H7 (cell line): ENCODE measurements at regions not wholly inside any gene's neighbourhood (a gene's known extent, or its start where the extent isn't known, plus 50 kb on each side); places are given as distances from the start of the nearest gene placed in this dataset.
"Not testable (repeated sequence)": the region's sequence is repeated elsewhere in the genome, so short reads cannot be mapped to it uniquely, and the experiment has no call there.

Source experiments
- DNase-seq: peaks from one replicate; pipeline ENCODE4 v3.0.0; 2012
- H3K27me3 ChIP-seq: 2 replicates; pipeline ENCODE4 v1.6.0; 2011; ENCODE audit warnings: mild to moderate bottlenecking, low read length; ENCODE audit not compliant: control insufficient read depth, insufficient read depth
- H3K36me3 ChIP-seq: replicated peaks from 2 replicates; pipeline ENCODE4 v1.5.1; 2011; ENCODE audit warnings: low read length; ENCODE audit not compliant: control insufficient read depth, insufficient read depth
- H3K4me3 ChIP-seq: 2 replicates; pipeline ENCODE4 v1.5.1; 2011; ENCODE audit warnings: low read depth, mild to moderate bottlenecking, control low read depth, low read length, moderate library complexity; ENCODE audit not compliant: insufficient read depth

GRCh38 chr1:182259229-182259872 lies 132.2 kb downstream of the GLUL start:
- Histone ChIP-seq H3K4me3 (no peak overlapping the region), H3K36me3 (no peaks in the 10 kb centered on the region), H3K27me3 (no peaks in the 10 kb centered on the region)
- no peak for DNase-seq

GRCh38 chr1:182257369-182258063 lies 134.1 kb downstream of the GLUL start:
- DNase-seq: no peak
- Histone ChIP-seq H3K36me3 (no peaks in the 10 kb centered on the region), H3K4me3 (no peak overlapping the region), H3K27me3 (no peaks in the 10 kb centered on the region)

GRCh38 chr1:182256931-182257330 lies 134.7 kb downstream of the GLUL start:
- no peaks in the 10 kb centered on the region for H3K36me3 ChIP-seq
- H3K4me3 ChIP-seq: no peak overlapping the region
- no peaks in the 10 kb centered on the region for H3K27me3 ChIP-seq
- no peak for DNase-seq

DNA sequence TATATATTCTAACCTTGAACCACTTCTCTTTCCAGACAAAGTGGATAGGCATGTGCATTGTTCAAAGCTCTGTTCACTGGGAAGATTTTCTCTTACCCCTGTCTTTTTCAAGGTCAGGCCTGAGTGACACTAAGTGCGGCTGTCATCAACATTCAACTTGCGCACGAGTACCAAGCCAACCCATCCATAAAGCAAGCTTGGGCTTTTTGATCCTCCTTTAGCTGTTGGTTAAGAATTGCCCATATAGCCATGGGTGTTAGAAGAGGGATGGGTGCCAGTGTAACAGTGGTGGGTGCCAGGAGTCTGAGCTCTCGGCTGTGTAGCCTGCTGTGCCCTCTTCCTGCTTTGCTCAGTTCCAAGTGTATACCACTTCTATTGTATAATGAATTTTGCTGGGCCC lies 136.1 kb downstream of the GLUL start:
- no peak for DNase-seq
- Histone ChIP-seq H3K4me3 (no peak overlapping the region), H3K27me3 (no peaks in the 10 kb centered on the region), H3K36me3 (no peaks in the 10 kb centered on the region)

- no peaks in the 10 kb centered on the region for H3K36me3 ChIP-seq
- no peaks in the 10 kb centered on the region for H3K27me3 ChIP-seq
- H3K4me3 ChIP-seq: no peak overlapping the region
- no peak for DNase-seq
These were observed 138.2 kb downstream of the GLUL start for GRCh38 chr1:182253319-182253860.

- Histone ChIP-seq H3K27me3 (no peaks in the 10 kb centered on the region), H3K36me3 (no peaks in the 10 kb centered on the region), H3K4me3 (no peak overlapping the region)
- DNase-seq: no peak
These were observed 140.0 kb downstream of the GLUL start for GRCh38 chr1:182251561-182251960.

DNA sequence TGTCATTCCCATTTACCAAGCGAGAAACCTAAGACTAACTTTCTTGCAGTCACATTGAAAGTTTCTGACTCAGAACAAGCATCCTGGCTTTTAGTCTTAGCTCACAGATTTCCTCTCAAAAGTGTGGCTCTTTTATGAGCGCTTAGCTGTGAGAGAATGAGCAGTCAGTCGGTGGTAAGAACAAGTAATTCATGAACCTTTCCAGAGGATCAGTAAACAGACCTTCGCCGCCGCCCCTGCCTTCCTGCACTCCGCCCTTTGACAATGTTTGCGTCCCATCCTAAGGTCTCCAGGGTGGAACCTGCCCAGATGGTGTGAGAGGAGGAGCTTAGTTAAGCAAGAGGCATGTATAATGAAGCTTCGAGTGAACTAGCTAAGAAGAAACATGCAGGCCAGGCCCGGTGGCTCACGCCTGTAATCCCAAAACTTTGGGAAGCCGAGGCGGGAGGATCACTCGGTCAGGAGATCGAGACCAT lies 142.4 kb downstream of the GLUL start:
- Histone ChIP-seq H3K36me3 (no peaks in the 10 kb centered on the region), H3K27me3 (no peaks in the 10 kb centered on the region), H3K4me3 (no peak overlapping the region)
- no peak for DNase-seq

DNA sequence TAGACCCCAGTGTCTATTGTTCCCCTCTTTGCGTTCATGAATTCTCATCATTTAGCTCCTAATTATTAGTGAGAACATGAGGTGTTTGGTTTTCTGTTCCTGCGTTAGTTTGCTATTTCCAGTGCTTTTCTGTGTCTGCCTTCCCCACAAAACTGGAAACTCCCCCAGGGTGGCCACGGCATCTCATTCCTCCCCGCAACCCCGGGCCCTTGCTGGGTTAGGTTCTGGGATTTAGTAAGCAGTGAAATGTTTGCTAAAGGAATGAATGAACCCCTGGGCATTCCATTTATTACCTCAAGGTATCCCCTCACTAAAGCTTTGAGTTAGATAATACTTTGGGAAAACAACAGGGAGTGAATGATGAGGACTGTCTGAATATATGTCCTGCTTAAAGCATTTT lies 142.9 kb downstream of the GLUL start:
- Histone ChIP-seq H3K36me3 (no peaks in the 10 kb centered on the region), H3K27me3 (no peaks in the 10 kb centered on the region), H3K4me3 (no peak overlapping the region)
- DNase-seq: no peak

DNA sequence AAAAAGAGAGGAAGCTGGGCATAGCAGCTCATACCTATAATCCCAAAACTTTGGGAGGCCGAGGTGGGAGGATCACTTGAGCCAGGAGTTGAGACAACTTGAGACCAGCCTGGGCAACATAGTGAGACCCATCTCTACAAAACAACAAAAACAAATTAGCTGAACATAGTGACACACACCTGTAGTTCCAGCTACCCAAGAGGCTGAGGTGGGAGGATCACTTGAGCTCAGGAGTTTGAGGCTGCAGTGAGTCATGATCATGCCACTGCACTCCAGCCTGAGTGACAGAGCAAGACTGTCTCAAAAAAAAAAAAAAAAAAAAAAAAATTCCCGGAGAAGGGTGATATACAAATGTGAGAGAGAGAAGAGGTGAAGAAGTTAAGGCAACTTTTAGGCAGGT lies 143.8 kb downstream of the GLUL start:
- not testable (repeated sequence) for H3K36me3 ChIP-seq, H3K27me3 ChIP-seq, H3K4me3 ChIP-seq, DNase-seq

DNA sequence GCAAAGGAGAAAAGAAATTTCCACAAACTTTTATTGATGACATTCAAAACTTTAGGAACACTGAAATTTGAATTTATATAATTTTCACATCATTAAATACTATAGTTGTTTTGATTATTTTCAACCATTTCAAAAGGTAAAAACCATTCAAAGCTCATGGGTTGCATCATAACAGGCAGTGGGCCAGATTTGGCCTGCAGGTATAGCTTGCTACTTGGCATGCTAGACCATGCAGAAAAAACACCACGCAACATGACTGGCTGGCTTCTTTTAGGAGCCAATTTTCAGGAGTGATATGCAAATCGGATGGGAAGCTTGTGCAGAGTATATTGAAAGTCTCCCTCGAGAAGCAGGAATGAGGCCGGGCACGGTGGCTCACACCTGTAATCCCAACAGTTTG lies 144.8 kb downstream of the GLUL start:
- no peak overlapping the region for H3K4me3 ChIP-seq
- H3K27me3 ChIP-seq: no peaks in the 10 kb centered on the region
- H3K36me3 ChIP-seq: no peaks in the 10 kb centered on the region
- DNase-seq: no peak

DNA sequence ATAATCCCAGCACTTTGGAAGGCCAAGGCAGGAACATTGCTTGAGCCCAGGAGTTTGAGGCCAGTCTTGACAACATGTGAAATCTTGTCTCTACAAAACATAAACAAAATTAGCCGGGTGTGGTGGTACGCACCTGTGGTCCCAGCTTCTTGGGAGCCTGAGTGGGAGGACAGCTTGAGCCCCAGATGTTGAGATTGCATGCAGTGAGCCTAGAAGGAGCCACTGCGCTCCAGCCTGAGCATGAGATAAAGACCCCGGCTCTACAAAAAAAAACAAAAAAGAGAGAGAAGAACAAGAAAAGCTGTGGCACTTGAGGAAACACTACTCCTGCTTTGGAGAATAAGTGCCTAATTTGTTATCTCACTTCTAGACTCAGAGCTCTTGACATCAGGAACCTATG lies 146.6 kb downstream of the GLUL start:
- no peak overlapping the region for H3K4me3 ChIP-seq
- H3K27me3 ChIP-seq: peaks cover 1% of the 10 kb centered on the region; the same call in 1 of the 2 replicates
- DNase-seq: no peak
- no peaks in the 10 kb centered on the region for H3K36me3 ChIP-seq

DNA sequence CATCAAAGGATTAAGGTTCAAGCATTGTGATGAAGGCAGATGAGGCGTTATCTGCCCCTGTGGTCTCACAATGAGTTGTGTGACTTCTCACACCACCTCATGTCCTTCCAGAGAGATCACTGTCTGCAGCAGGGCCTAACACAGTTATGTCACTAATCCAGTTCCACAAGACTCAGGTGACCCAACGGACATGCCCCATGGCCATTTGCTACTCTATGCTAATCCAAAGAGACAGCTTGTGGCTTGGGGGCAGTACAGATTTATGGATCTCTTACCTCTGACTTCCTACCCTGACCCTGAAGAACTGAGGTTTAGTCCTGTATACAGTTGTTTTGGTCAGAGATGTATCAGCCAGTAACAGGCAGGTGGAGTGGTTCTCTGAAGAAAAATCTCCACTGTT lies 147.1 kb downstream of the GLUL start:
- Histone ChIP-seq H3K27me3 (peaks cover 1% of the 10 kb centered on the region; the same call in 1 of the 2 replicates), H3K36me3 (no peaks in the 10 kb centered on the region), H3K4me3 (no peak overlapping the region)
- DNase-seq: no peak

DNA sequence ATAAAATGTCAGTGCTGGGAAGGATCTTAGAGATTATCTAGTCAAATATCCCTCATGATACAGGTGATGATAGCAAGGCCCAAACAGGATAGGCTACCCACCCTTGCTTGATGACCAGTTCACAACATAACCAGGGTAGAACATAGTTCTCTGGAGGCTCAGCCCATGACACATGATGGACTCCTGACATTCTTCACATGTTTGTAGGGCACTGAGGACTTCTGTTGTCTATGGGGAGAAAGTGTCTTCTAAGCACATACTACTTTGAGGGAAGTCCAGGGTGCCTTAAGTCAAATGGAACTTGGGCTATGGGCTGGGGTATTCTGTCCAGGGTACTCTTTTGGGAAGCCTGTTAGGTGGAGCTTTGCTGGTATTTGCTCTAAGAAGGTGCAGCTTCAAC lies 148.9 kb downstream of the GLUL start:
- H3K4me3 ChIP-seq: no peak overlapping the region
- peaks cover 1% of the 10 kb centered on the region; the same call in 1 of the 2 replicates for H3K27me3 ChIP-seq
- no peaks in the 10 kb centered on the region for H3K36me3 ChIP-seq
- DNase-seq: no peak

GRCh38 chr1:182240085-182240484 lies 151.5 kb downstream of the GLUL start:
- H3K36me3 ChIP-seq: no peaks in the 10 kb centered on the region
- no peak for DNase-seq
- no peak overlapping the region for H3K4me3 ChIP-seq
- peaks cover 1% of the 10 kb centered on the region; the same call in 1 of the 2 replicates for H3K27me3 ChIP-seq

DNA sequence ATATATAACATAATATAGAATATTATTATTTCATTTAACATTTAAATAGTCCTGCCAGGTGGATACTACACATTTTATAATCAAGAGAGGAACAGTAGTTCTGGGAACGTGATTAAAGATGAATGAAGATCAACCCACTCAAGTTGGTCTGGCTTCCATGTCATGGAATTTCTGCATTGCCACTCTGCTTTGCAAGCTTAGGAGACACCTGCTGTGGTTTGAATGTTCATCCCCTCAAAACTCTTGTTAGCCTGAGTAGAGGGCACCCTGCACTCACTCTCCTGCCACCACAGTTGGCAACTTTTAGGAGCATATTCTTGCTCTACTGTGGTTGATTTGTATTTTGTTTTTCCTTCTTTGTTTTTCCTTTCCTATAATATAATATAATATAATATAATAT lies 153.2 kb downstream of the GLUL start:
- Histone ChIP-seq H3K27me3 (peaks cover 1% of the 10 kb centered on the region; the same call in 1 of the 2 replicates), H3K36me3 (no peaks in the 10 kb centered on the region), H3K4me3 (no peak overlapping the region)
- no peak for DNase-seq
